Esophagus muscularis mucosa (tissue), 4 donors: ENCODE measurements at regions not wholly inside any gene's neighbourhood (a gene's known extent, or its start where the extent isn't known, plus 50 kb on each side); places are given as distances from the start of the nearest gene placed in this dataset.
A peak's percentile ranks its signal among the peaks of the same experiment; 100 is the strongest.

ENCODE experiments used
- DNase-seq: peaks from one replicate; pipeline ENCODE4 v3.0.0-alpha.2; 2017; ENCODE audit errors: extremely low spot score
- H3K27ac ChIP-seq, 4 donors: fragments of 200-600 bp; sonication (generic); replicated peaks in 1 of 4; 1 replicate in 3 of 4; 2 replicates in 1 of 4; pipeline ENCODE4 v1.5.1; 2016 to 2019; ENCODE audit warnings: mild to moderate bottlenecking in 1 of 4
- H3K27me3 ChIP-seq, 4 donors: fragments of 200-600 bp; sonication (generic); one replicate each; pipeline versions ENCODE4 v1.5.1 to v1.6.0; 2016 to 2019
- H3K36me3 ChIP-seq, 4 donors: fragments of 200-600 bp; sonication (generic); one replicate each; pipeline ENCODE4 v1.5.1; 2016 to 2019
- H3K4me1 ChIP-seq, 4 donors: fragments of 200-600 bp; sonication (generic); one replicate each; pipeline ENCODE4 v1.5.1; 2016 to 2019
- H3K4me3 ChIP-seq, 4 donors: fragments of 200-600 bp; sonication (generic); 1 replicate in 2 of 4; 2 replicates in 2 of 4; pipeline ENCODE4 v1.5.1; 2016 to 2019; ENCODE audit warnings: mild to moderate bottlenecking in 4 of 4, moderate library complexity in 1 of 4
- H3K9me3 ChIP-seq, 4 donors: fragments of 200-600 bp; sonication (generic); 1 replicate in 3 of 4; 2 replicates in 1 of 4; pipeline ENCODE4 v1.5.1; 2016 to 2019
- CTCF ChIP-seq, 3 experiments: fragments of 200-600 bp in 2 of 3; fragments of 450-650 bp in 1 of 3; sonication (generic) in 2 of 3; IDR thresholded peaks; one replicate each; pipeline ENCODE4 v1.5.1; 2017 to 2019; ENCODE audit warnings: antibody characterized with exemption in 3 of 3, mild to moderate bottlenecking in 2 of 3, moderate library complexity in 1 of 3
- EP300 ChIP-seq: sonication (generic); formaldehyde crosslinking; IDR thresholded peaks from one replicate; pipeline ENCODE4 v1.6.1; 2017; ENCODE audit warnings: antibody characterized with exemption
- POLR2A ChIP-seq: fragments of 450-650 bp; IDR thresholded peaks from one replicate; pipeline ENCODE4 v1.6.1; 2017; ENCODE audit warnings: antibody characterized with exemption, moderate library complexity, mild to moderate bottlenecking, low read depth
- POLR2AphosphoS5 ChIP-seq, 2 donors: sonication (generic); formaldehyde crosslinking; IDR thresholded peaks; one replicate each; pipeline ENCODE4 v1.6.1; 2017; ENCODE audit warnings: antibody characterized with exemption in 2 of 2
- WGBS: methylation state at CpG from one replicate; pipeline ENCODE4 v1.1.5; 2018; 5-methylcytosine and 5-hydroxymethylcytosine counted together
- intact Hi-C: fragments of 100-400 bp; cut with DNase I; formaldehyde crosslinking; loops from one replicate; pipeline ENCODE4 v1.15.1; 2023

GRCh38 chr12:107951024-107951423, 176.5 kb downstream of the ASCL4 start:
- intact Hi-C loops: no loop called here
- peak; percentile 68 for DNase-seq
- TF ChIP-seq CTCF (IDR thresholded peaks at IDR 0.05) (no peak), POLR2AphosphoS5 (IDR thresholded peaks at IDR 0.05) (no peak), POLR2A (no peak), EP300 (no peak)
- H3K9me3 ChIP-seq: peaks cover 0 to 7% (median 0%) of the 10 kb centered on the region in 4 donors
- 87% methylated on average over 2 of the region's 2 CpGs for WGBS
- H3K4me3 ChIP-seq: no peak overlapping the region
- H3K27me3 ChIP-seq: no peaks in the 10 kb centered on the region
- no peak overlapping the region for H3K27ac ChIP-seq
- peaks cover 0 to 13% (median 11%) of the 10 kb centered on the region in 4 donors for H3K4me1 ChIP-seq
- no peaks in the 10 kb centered on the region for H3K36me3 ChIP-seq

DNA sequence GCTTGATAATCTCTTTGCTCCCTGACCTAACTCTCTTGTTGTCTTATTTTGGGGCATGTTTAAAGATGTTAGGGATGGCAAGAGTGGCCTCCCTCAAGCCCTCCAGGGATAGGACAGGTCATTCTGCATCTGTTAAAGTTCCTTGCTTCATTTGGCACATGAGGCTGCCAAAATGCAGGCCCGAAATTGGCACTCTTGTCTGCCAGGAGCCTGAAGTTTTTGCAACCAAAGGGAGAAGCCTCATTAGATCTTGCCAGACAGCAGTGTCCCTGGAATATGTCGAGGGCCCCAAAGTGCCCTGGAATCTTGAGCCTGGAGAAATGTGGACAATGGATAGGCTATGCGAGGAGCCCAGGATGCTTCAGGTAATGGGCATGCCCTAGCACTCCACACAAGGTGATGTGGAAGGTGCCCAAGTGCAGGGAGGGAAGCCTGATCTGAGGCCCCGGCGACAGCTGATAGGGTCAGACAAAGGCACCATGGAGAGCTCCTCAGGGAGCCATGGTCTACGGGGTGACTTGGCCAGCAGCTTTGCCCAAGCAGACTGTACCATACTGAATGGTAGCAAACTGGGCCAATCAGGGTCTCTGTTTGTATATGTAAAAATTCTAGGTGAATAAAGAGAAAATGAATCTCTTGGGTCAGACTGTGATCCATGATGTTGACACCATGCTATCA, 173.0 kb upstream of the WSCD2 start:
- WGBS: 48% methylated on average over 6 of the region's 6 CpGs
- H3K36me3 ChIP-seq: no peaks in the 10 kb centered on the region
- no peaks in the 10 kb centered on the region for H3K27me3 ChIP-seq
- TF ChIP-seq POLR2AphosphoS5 (IDR thresholded peaks at IDR 0.05) (no peak), CTCF (IDR thresholded peaks at IDR 0.05) (no peak), EP300 (no peak), POLR2A (no peak)
- no peak overlapping the region for H3K27ac ChIP-seq
- peaks cover 0 to 15% (median 15%) of the 10 kb centered on the region in 4 donors for H3K4me1 ChIP-seq
- intact Hi-C loops: no loop called here
- H3K4me3 ChIP-seq: no peak overlapping the region
- peak; percentile 77 for DNase-seq
- H3K9me3 ChIP-seq: peaks cover 0 to 7% (median 0%) of the 10 kb centered on the region in 4 donors

GRCh38 chr12:107957459-107957858, 171.6 kb upstream of the WSCD2 start:
- DNase-seq: no peak
- Histone ChIP-seq H3K4me1 (peaks cover 0 to 15% (median 15%) of the 10 kb centered on the region in 4 donors), H3K27me3 (no peaks in the 10 kb centered on the region), H3K4me3 (no peak overlapping the region), H3K36me3 (no peaks in the 10 kb centered on the region), H3K27ac (no peak overlapping the region), H3K9me3 (peaks cover 0 to 3% (median 0%) of the 10 kb centered on the region in 4 donors)
- intact Hi-C loops: no loop called here
- TF ChIP-seq POLR2AphosphoS5 (IDR thresholded peaks at IDR 0.05) (no peak), CTCF (IDR thresholded peaks at IDR 0.05) (no peak)

DNA sequence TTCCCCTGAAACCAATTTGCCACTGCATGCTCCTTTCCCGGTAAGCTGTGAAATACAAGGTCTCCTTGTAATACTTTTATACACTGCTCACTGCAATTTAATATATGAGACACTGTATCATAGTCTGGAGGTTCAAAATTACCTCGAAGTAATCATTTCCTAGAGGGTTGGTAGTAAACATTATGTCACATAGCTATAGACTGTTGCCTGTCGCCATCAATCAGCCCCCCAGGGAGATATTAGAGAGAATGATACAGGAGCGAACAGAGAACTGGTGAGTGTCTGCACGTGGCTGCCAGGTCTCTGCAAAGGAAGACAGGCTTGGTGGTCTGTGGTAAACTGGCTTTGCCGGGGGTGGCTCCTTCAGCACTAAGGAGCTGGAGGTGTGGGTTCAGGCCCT, 165.5 kb upstream of the WSCD2 start:
- TF ChIP-seq EP300 (no peak), POLR2AphosphoS5 (IDR thresholded peaks at IDR 0.05) (no peak)
- no peak for DNase-seq
- Histone ChIP-seq H3K4me3 (no peak overlapping the region), H3K27me3 (no peaks in the 10 kb centered on the region), H3K36me3 (no peaks in the 10 kb centered on the region), H3K9me3 (no peaks in the 10 kb centered on the region), H3K4me1 (no peaks in the 10 kb centered on the region), H3K27ac (no peak overlapping the region)
- WGBS: 75% methylated on average over 6 of the region's 6 CpGs
- intact Hi-C loops: no loop called here

DNA sequence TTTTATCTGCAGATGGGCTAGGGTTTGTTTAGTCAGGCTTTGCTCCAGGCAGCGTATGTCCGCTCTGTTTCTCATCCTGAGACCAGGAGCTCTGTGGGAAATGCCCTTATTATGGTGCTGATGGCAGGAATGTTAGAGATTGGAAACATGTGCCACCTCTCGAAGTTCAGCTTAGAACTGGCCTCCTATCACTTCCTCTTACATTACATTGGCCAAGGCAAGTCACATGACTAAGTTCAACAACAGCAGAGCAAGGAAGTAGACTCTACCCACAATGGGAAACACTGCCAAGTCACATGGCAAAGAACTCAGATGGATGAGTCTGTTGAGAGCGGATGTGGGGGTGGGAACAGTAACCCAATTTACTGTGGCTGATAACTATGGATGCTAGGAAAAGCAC, 161.9 kb upstream of the WSCD2 start:
- Histone ChIP-seq H3K36me3 (no peaks in the 10 kb centered on the region), H3K27me3 (no peaks in the 10 kb centered on the region), H3K9me3 (no peaks in the 10 kb centered on the region), H3K4me1 (no peaks in the 10 kb centered on the region), H3K27ac (no peak overlapping the region), H3K4me3 (no peak overlapping the region)
- intact Hi-C loops: no loop called here
- 36% methylated on average over 4 of the region's 4 CpGs for WGBS
- DNase-seq: no peak
- TF ChIP-seq POLR2AphosphoS5 (IDR thresholded peaks at IDR 0.05) (no peak), CTCF (IDR thresholded peaks at IDR 0.05) (no peak)
